ENCODE measurements at regions not wholly inside any gene's neighbourhood (a gene's known extent, or its start where the extent isn't known, plus 50 kb on each side); places are given as distances from the start of the nearest gene placed in this dataset.

GRCh38 chr14:105838591-105839424 lies 312.4 kb downstream of the TMEM121 start (continued):
- TF ChIP-seq REST (IDR thresholded peaks at IDR 0.05) = no peak
- TF ChIP-seq SP1 (IDR thresholded peaks at IDR 0.05) = no peak
- TF ChIP-seq RAD21 (IDR thresholded peaks at IDR 0.05) = no peak
- TF ChIP-seq EGR1 (IDR thresholded peaks at IDR 0.05; ENCODE audit: low read depth in 2 of 2) = no peak
- no peak for TF ChIP-seq TAF1 (conservative IDR thresholded peaks at IDR 0.05)

GRCh38 chr14:105839425-105840265 lies 313.3 kb downstream of the TMEM121 start:
- Histone ChIP-seq H3K4me3 (ENCODE audit: low read depth in 1 of 3, low read length in 3 of 3) (no peak overlapping the region), H3K36me3 (ENCODE audit: control insufficient read depth in 4 of 4, insufficient read depth in 3 of 4, low read depth in 1 of 4, low read length in 3 of 4) (no peaks in the 10 kb centered on the region), H3K4me1 (ENCODE audit: control insufficient read depth in 4 of 4, insufficient read depth in 4 of 4, low read length in 3 of 4) (no peaks in the 10 kb centered on the region), H3K9me3 (ENCODE audit: control insufficient read depth in 4 of 4, low read length in 3 of 4) (no peaks in the 10 kb centered on the region), H3K9ac (ENCODE audit: low read depth in 1 of 2, low read length in 2 of 2) (no peak overlapping the region), H3K27me3 (ENCODE audit: control insufficient read depth in 4 of 4, insufficient read depth in 4 of 4, low read length in 3 of 4) (peaks cover 0 to 3% (median 0%) of the 10 kb centered on the region in 4 donors), H3K27ac (ENCODE audit: low read depth in 1 of 2, low read length in 2 of 2) (no peak overlapping the region)
- TF ChIP-seq MAX (IDR thresholded peaks at IDR 0.05) (no peak), FOXA1 (IDR thresholded peaks at IDR 0.05) (no peak), REST (IDR thresholded peaks at IDR 0.05) (no peak), FOXA2 (IDR thresholded peaks at IDR 0.05) (no peak), HNF4G (IDR thresholded peaks at IDR 0.05) (no peak), ATF3 (IDR thresholded peaks at IDR 0.05) (no peak), YY1 (IDR thresholded peaks at IDR 0.05) (no peak), JUND (IDR thresholded peaks at IDR 0.05) (no peak), GABPA (IDR thresholded peaks at IDR 0.05 in 1 of 2, conservative IDR thresholded peaks at IDR 0.05 in 1 of 2) (no peak), SP1 (IDR thresholded peaks at IDR 0.05) (no peak), ZBTB33 (IDR thresholded peaks at IDR 0.05) (no peak), NR2F2 (IDR thresholded peaks at IDR 0.05) (no peak), CTCF (IDR thresholded peaks at IDR 0.05; ENCODE audit: low read depth, low read length, missing input control) (no peak), HNF4A (conservative IDR thresholded peaks at IDR 0.05) (no peak)
- no peak for DNase-seq (ENCODE audit: low spot score)
- WGBS = 87% methylated on average over 20 of the region's 20 CpGs
